ENCODE measurements at regions not wholly inside any gene's neighbourhood (a gene's known extent, or its start where the extent isn't known, plus 50 kb on each side); places are given as distances from the start of the nearest gene placed in this dataset.

- H4K91ac ChIP-seq (replicated peaks; ENCODE audit: insufficient read length, low read length): no peak overlapping the region
- H3K4ac ChIP-seq (replicated peaks; ENCODE audit: insufficient read length, low read depth, low read length): no peak overlapping the region
- peak overlapping the region; percentile 31; the same call in 1 of the 2 replicates for H2AFZ ChIP-seq (ENCODE audit: low read length)
- ChIA-PET CTCF (ENCODE audit: partially characterized antibody) (no interaction called here), POLR2A (ENCODE audit: partially characterized antibody) (no interaction called here)
- FAIRE-seq (no peak), DNase-seq (ENCODE audit: low read depth in 1 of 2, low spot score in 2 of 2) (no peak)
- peaks cover 0 to 9% of the 10 kb centered on the region in 2 experiments; a peak in 1 of 4 replicates for H3K9me3 ChIP-seq (ENCODE audit: insufficient read depth in 2 of 2, low read depth in 1 of 2, low read length in 1 of 2)
- no peak overlapping the region for H2BK5ac ChIP-seq (ENCODE audit: low read depth, low read length)
- no peaks in the 10 kb centered on the region for H3K79me1 ChIP-seq (ENCODE audit: low read depth, low read length)
- H3K56ac ChIP-seq (replicated peaks; ENCODE audit: insufficient read length, low read depth, low read length): no peak overlapping the region
- no peaks in the 10 kb centered on the region for H3K27me3 ChIP-seq (replicated peaks in 1 of 4; ENCODE audit: control insufficient read depth in 3 of 4, extremely low read depth in 1 of 4, insufficient read depth in 3 of 4, low read length in 3 of 4)
- H4K8ac ChIP-seq (ENCODE audit: extremely low read depth, insufficient read depth, low read length): no peak overlapping the region
- H3K9ac ChIP-seq (replicated peaks in 1 of 4; ENCODE audit: extremely low read depth in 1 of 4, low read depth in 3 of 4, low read length in 3 of 4): no peak overlapping the region
- no peak overlapping the region for H2BK12ac ChIP-seq (ENCODE audit: low read depth, low read length)
- no peaks in the 10 kb centered on the region for H3K79me2 ChIP-seq (ENCODE audit: control insufficient read depth in 1 of 2, insufficient read depth in 2 of 2, low read length in 2 of 2)
- H3K23ac ChIP-seq (ENCODE audit: insufficient read length): no peak overlapping the region
- peaks cover 0 to 2% (median 0%) of the 10 kb centered on the region in 4 experiments; a peak in 1 of 8 replicates for H3K36me3 ChIP-seq (ENCODE audit: control insufficient read depth in 2 of 4, insufficient read depth in 4 of 4, low read length in 3 of 4)
- no peak overlapping the region for H2BK15ac ChIP-seq (ENCODE audit: low read length)
- no peak overlapping the region for H2BK20ac ChIP-seq (ENCODE audit: low read length)
- no peak overlapping the region for H4K5ac ChIP-seq (ENCODE audit: insufficient read length, low read depth, low read length)
- 87% methylated on average over 3 of the region's 3 CpGs; no CpG with 5 or more reads in 1 of the 2 experiments for WGBS, 2 experiments (ENCODE audit: extremely low coverage in 1 of 2, insufficient coverage in 1 of 2, insufficient read length in 1 of 2, insufficient replicate concordance in 2 of 2, low coverage in 1 of 2, low lambda C conversion rate in 2 of 2, missing lambda C conversion rate in 1 of 2)
- H3K23me2 ChIP-seq (ENCODE audit: low read depth, low read length): no peaks in the 10 kb centered on the region
- H3K4me3 ChIP-seq (ENCODE audit: extremely low read depth in 1 of 4, insufficient read depth in 2 of 4, low read depth in 3 of 4, low read length in 4 of 4): no peak overlapping the region
- H2BK120ac ChIP-seq (replicated peaks; ENCODE audit: low read depth, low read length): no peak overlapping the region
- no peak overlapping the region for H3K4me2 ChIP-seq (ENCODE audit: insufficient read depth in 1 of 2, low read depth in 2 of 2, low read length in 2 of 2)
- H3K27ac ChIP-seq (ENCODE audit: low read depth, low read length): no peak overlapping the region
- H3K14ac ChIP-seq (ENCODE audit: insufficient read length): no peak overlapping the region
- H3K18ac ChIP-seq (ENCODE audit: extremely low read depth, low read length): no peak overlapping the region
- H2AK5ac ChIP-seq (ENCODE audit: low read depth, low read length): no peak overlapping the region
- H4K20me1 ChIP-seq (replicated peaks in 1 of 2; ENCODE audit: control insufficient read depth in 1 of 2, insufficient read depth in 2 of 2, low read length in 2 of 2): no peaks in the 10 kb centered on the region
- no peaks in the 10 kb centered on the region for H3K4me1 ChIP-seq (replicated peaks in 1 of 4; ENCODE audit: control insufficient read depth in 3 of 4, insufficient read depth in 4 of 4, low read length in 3 of 4)
- TF ChIP-seq BCL11A (IDR thresholded peaks at IDR 0.05; ENCODE audit: low read depth in 2 of 2, low read length in 2 of 2) (no peak), SP1 (IDR thresholded peaks at IDR 0.05; ENCODE audit: low read depth, low read length) (no peak), RAD21 (IDR thresholded peaks at IDR 0.05 in 1 of 2, conservative IDR thresholded peaks at IDR 0.05 in 1 of 2; ENCODE audit: low read depth in 2 of 2, low read length in 2 of 2) (no peak), CHD2 (IDR thresholded peaks at IDR 0.05; ENCODE audit: low read length) (no peak), BRCA1 (IDR thresholded peaks at IDR 0.05; ENCODE audit: low read depth, low read length) (no peak), EZH2 (IDR thresholded peaks at IDR 0.05; ENCODE audit: low read depth, low read length, severe bottlenecking) (no peak), KDM5A (IDR thresholded peaks at IDR 0.05; ENCODE audit: low read length) (no peak), MAX (IDR thresholded peaks at IDR 0.05) (no peak), HDAC6 (IDR thresholded peaks at IDR 0.05; ENCODE audit: low read depth, low read length) (no peak), ATF3 (IDR thresholded peaks at IDR 0.05; ENCODE audit: insufficient read depth, low read depth, low read length) (no peak), TCF12 (IDR thresholded peaks at IDR 0.05; ENCODE audit: low read depth, low read length) (no peak), KDM1A (IDR thresholded peaks at IDR 0.05; ENCODE audit: borderline replicate concordance, low read length) (no peak), CTBP2 (IDR thresholded peaks at IDR 0.05; ENCODE audit: borderline replicate concordance, insufficient read depth, insufficient read length, low read length) (no peak), TEAD4 (IDR thresholded peaks at IDR 0.05; ENCODE audit: low read depth, low read length) (no peak)
Measured at GRCh38 chr18:34457761-34458160, 233.0 kb upstream of the NOL4 start.
